ENCODE measurements at regions not wholly inside any gene's neighbourhood (a gene's known extent, or its start where the extent isn't known, plus 50 kb on each side); places are given as distances from the start of the nearest gene placed in this dataset.

DNA sequence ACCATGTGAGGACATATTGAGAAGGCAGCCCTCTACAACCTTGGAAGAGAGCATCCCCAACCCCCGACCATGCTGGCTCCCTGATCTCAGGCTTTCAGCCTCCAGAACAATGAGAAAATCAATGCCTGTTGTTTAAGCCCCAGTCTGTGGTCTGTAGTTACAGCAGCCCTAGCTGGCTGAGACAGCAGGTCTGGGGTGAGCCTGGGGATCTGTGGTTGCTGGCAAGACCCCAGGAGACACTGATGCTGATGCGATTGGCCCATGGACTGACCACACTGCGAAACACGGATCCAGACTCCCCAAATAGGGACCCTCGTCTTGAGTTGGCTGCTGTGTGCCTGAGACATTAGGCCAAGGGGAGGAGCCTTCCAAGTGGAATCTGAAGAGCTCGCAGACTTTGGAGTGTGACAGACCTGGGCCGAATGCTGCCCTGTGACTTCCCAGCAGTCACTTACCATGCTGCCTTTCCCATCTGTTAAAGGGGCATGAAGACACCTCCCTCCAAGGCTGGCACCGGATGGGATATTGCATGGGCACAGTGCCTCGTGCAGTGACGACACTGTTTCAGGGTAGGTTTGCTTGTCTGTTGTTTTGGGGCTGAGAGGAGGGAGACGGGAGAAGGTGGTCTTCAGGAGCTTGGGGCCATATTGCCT lies 147.8 kb upstream of the RPL38 start:
- no peaks in the 10 kb centered on the region for H3K9me3 Mint-ChIP-seq
- POLR2A ChIA-PET = no interaction called here
- Histone ChIP-seq H3K4me3 (ENCODE audit: low read length) (no peak overlapping the region), H3K27ac (ENCODE audit: low read depth in 1 of 2, low read length in 2 of 2) (no peak overlapping the region), H3K27me3 (ENCODE audit: control insufficient read depth in 1 of 2, insufficient read depth in 2 of 2, low read length in 2 of 2) (peaks cover 0 to 4% of the 10 kb centered on the region in 2 experiments), H3K36me3 (ENCODE audit: insufficient read depth, low read length) (no peaks in the 10 kb centered on the region), H3K9me3 (ENCODE audit: control insufficient read depth in 1 of 2, insufficient read depth in 1 of 2, low read length in 2 of 2) (no peaks in the 10 kb centered on the region), H3K4me1 (ENCODE audit: insufficient read depth, low read length) (no peaks in the 10 kb centered on the region)
- peaks cover 47% of the 10 kb centered on the region for H3K27me3 Mint-ChIP-seq
- ATAC-seq (ENCODE audit: poor library complexity) (no peak), DNase-seq (no peak)
- no peak overlapping the region for H3K27ac Mint-ChIP-seq
- intact Hi-C loops (cut with DNase I, micrococcal nuclease) = no loop called here
- CTCF ChIA-PET = no interaction called here
- H3K4me3 Mint-ChIP-seq = no peak overlapping the region
- TF ChIP-seq, protein P1, sequence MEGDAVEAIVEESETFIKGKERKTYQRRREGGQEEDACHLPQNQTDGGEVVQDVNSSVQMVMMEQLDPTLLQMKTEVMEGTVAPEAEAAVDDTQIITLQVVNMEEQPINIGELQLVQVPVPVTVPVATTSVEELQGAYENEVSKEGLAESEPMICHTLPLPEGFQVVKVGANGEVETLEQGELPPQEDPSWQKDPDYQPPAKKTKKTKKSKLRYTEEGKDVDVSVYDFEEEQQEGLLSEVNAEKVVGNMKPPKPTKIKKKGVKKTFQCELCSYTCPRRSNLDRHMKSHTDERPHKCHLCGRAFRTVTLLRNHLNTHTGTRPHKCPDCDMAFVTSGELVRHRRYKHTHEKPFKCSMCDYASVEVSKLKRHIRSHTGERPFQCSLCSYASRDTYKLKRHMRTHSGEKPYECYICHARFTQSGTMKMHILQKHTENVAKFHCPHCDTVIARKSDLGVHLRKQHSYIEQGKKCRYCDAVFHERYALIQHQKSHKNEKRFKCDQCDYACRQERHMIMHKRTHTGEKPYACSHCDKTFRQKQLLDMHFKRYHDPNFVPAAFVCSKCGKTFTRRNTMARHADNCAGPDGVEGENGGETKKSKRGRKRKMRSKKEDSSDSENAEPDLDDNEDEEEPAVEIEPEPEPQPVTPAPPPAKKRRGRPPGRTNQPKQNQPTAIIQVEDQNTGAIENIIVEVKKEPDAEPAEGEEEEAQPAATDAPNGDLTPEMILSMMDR (IDR thresholded peaks at IDR 0.05) = no peak
- no peaks in the 10 kb centered on the region for H3K4me1 Mint-ChIP-seq (ENCODE audit: low read depth)
- no peaks in the 10 kb centered on the region for H3K36me3 Mint-ChIP-seq (ENCODE audit: low read depth)

DNA sequence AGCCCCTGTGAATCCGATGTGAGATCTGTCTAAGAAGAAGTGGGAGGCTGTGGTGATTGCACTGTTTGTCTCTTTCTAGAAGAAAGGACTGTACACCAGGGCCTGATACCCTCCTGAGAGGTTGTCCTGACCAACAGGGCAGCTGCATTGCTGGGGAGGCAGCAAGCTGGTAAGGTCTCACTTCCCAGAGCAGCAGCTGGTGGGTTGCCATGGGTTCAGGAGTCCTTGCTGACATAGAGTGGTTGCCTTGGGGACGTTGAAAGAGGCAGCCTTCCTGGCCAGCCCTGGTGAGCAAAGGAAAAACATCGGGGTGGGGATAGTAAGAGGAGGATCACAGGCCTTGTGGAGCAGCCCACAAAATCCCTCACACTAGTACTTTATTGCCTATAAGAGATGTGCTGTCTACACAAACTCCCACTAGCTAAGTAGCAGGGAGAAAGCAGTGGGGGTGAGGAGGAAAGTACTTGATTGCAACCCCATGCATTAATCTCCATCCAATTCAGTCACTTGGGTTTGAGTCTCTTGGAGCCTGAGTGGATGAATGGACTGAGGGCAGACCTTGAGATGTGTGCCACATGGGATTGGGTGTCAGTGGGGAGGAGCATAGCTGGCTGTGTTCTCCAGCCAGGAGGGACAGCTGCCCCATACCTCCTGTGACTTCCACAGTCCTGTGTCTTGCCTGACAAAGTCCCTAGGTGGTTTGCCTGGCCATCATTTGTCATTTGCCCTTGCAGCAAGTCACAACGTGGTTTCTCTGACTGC lies 143.8 kb upstream of the RPL38 start:
- no peak overlapping the region for H3K4me3 ChIP-seq (ENCODE audit: low read length)
- peaks cover 0 to 4% of the 10 kb centered on the region in 2 experiments for H3K27me3 ChIP-seq (ENCODE audit: control insufficient read depth in 1 of 2, insufficient read depth in 2 of 2, low read length in 2 of 2)
- DNase-seq (no peak), ATAC-seq (ENCODE audit: poor library complexity) (no peak)
- H3K9me3 ChIP-seq (ENCODE audit: control insufficient read depth in 1 of 2, insufficient read depth in 1 of 2, low read length in 2 of 2) = no peaks in the 10 kb centered on the region
- Mint-ChIP-seq H3K36me3 (ENCODE audit: low read depth) (no peaks in the 10 kb centered on the region), H3K27me3 (peaks cover 47% of the 10 kb centered on the region), H3K27ac (no peak overlapping the region), H3K4me1 (ENCODE audit: low read depth) (no peaks in the 10 kb centered on the region), H3K4me3 (no peak overlapping the region), H3K9me3 (no peaks in the 10 kb centered on the region)
- H3K36me3 ChIP-seq (ENCODE audit: insufficient read depth, low read length) = no peaks in the 10 kb centered on the region
- intact Hi-C loops (cut with DNase I, micrococcal nuclease) = no loop called here
- TF ChIP-seq, protein P1 (IDR thresholded peaks at IDR 0.05) = no peak
- no peaks in the 10 kb centered on the region for H3K4me1 ChIP-seq (ENCODE audit: insufficient read depth, low read length)
- no peak overlapping the region for H3K27ac ChIP-seq (ENCODE audit: low read depth in 1 of 2, low read length in 2 of 2)
- CTCF ChIA-PET = no interaction called here
- POLR2A ChIA-PET = no interaction called here

DNA sequence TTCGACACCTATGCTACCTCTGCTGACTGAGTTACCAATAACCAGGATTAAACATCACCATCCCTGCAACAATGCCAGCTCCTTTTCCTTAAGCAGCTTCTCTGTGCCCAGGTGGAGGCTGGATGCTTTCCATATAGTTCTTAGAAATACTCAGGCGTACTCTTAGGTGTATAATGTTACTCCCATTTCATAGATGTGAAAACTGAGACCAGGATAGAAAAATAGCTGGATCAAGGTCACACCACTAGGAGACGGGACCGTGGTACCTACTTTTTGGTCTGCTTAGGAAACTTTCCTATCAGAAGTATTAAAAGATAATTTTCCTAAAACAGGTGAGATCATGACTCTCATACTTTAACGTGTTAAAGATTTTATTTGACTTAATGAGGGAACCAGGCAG lies 141.7 kb upstream of the RPL38 start:
- Histone ChIP-seq H3K27ac (ENCODE audit: low read depth in 1 of 2, low read length in 2 of 2) (no peak overlapping the region), H3K4me1 (ENCODE audit: insufficient read depth, low read length) (no peaks in the 10 kb centered on the region), H3K27me3 (ENCODE audit: control insufficient read depth in 1 of 2, insufficient read depth in 2 of 2, low read length in 2 of 2) (peaks cover 0 to 2% of the 10 kb centered on the region in 2 experiments), H3K36me3 (ENCODE audit: insufficient read depth, low read length) (no peaks in the 10 kb centered on the region), H3K4me3 (ENCODE audit: low read length) (no peak overlapping the region), H3K9me3 (ENCODE audit: control insufficient read depth in 1 of 2, insufficient read depth in 1 of 2, low read length in 2 of 2) (no peaks in the 10 kb centered on the region)
- no peak overlapping the region for H3K4me3 Mint-ChIP-seq
- DNase-seq (no peak), ATAC-seq (ENCODE audit: poor library complexity) (no peak)
- H3K9me3 Mint-ChIP-seq = no peaks in the 10 kb centered on the region
- no peaks in the 10 kb centered on the region for H3K4me1 Mint-ChIP-seq (ENCODE audit: low read depth)
- TF ChIP-seq, protein P1 (IDR thresholded peaks at IDR 0.05) = no peak
- peaks cover 45% of the 10 kb centered on the region for H3K27me3 Mint-ChIP-seq
- POLR2A ChIA-PET = no interaction called here
- CTCF ChIA-PET = no interaction called here
- no peak overlapping the region for H3K27ac Mint-ChIP-seq
- no peaks in the 10 kb centered on the region for H3K36me3 Mint-ChIP-seq (ENCODE audit: low read depth)
- intact Hi-C loops (cut with DNase I, micrococcal nuclease) = no loop called here

Measured in CD4-positive, alpha-beta T cell (primary cell).